ENCODE measurements at regions not wholly inside any gene's neighbourhood (a gene's known extent, or its start where the extent isn't known, plus 50 kb on each side); places are given as distances from the start of the nearest gene placed in this dataset.

DNA sequence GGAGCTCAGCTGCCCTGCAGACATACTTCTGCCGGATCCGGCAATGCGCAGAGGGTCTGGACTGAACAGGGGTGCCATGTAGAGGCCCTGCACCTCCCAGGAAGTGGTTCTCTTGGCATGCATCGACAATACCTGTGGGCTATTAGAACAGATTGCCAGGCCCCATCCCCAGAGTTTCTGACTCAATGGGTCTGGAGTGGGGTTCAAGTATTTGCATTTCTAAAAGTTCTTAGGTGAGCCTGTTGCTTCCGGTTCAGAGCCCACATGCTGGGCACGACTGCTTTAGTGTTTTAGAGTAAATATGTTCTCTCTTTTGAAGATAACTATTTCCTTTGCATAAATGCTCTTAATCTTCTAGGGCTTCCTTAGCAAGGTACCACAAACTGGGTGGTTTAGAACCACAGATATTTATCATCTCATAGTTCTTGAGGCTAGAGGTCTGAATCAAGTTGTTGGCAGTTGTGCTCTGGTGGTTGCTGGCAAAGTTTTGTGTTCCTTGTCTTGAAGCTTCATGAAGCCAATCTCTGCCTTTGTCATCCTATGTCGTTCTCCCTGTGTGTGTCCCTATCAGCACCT lies 435.5 kb downstream of the TCERG1L start:
- TF ChIP-seq, protein P1, sequence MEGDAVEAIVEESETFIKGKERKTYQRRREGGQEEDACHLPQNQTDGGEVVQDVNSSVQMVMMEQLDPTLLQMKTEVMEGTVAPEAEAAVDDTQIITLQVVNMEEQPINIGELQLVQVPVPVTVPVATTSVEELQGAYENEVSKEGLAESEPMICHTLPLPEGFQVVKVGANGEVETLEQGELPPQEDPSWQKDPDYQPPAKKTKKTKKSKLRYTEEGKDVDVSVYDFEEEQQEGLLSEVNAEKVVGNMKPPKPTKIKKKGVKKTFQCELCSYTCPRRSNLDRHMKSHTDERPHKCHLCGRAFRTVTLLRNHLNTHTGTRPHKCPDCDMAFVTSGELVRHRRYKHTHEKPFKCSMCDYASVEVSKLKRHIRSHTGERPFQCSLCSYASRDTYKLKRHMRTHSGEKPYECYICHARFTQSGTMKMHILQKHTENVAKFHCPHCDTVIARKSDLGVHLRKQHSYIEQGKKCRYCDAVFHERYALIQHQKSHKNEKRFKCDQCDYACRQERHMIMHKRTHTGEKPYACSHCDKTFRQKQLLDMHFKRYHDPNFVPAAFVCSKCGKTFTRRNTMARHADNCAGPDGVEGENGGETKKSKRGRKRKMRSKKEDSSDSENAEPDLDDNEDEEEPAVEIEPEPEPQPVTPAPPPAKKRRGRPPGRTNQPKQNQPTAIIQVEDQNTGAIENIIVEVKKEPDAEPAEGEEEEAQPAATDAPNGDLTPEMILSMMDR (IDR thresholded peaks at IDR 0.05), result no peak
- TF ChIP-seq EP300 (IDR thresholded peaks at IDR 0.05), result no peak
- TF ChIP-seq POLR2A (IDR thresholded peaks at IDR 0.05), result no peak
